D721Med (cell line): ENCODE measurements at regions not wholly inside any gene's neighbourhood (a gene's known extent, or its start where the extent isn't known, plus 50 kb on each side); places are given as distances from the start of the nearest gene placed in this dataset.
"Not testable (repeated sequence)": the region's sequence is repeated elsewhere in the genome, so short reads cannot be mapped to it uniquely, and the experiment has no call there.

Experiments used
- DNase-seq: peaks from one replicate; pipeline ENCODE4 v3.0.0; 2011; ENCODE audit warnings: low spot score; ENCODE audit not compliant: insufficient read length
- FAIRE-seq: peaks from 2 replicates; lab custom pipeline; 2011; peaks lifted over from hg19 to GRCh38; lab: Jason Lieb, UNC
- CTCF ChIP-seq: IDR thresholded peaks from 2 replicates; pipeline ENCODE4 v1.5.1; 2012; ENCODE audit warnings: mild to moderate bottlenecking, control low read depth; ENCODE audit not compliant: insufficient read depth; ENCODE audit errors: missing control alignments

GRCh38 chr6:134431421-134431859 lies 113.5 kb upstream of the SGK1 start:
- DNase-seq (no peak), FAIRE-seq (no peak)
- TF ChIP-seq CTCF = no peak

GRCh38 chr6:134429861-134430380 lies 112.0 kb upstream of the SGK1 start:
- no peak for DNase-seq
- no peak for FAIRE-seq
- TF ChIP-seq CTCF = no peak

- no peak for TF ChIP-seq CTCF
- DNase-seq = no peak
- no peak for FAIRE-seq
These were observed 109.8 kb upstream of the SGK1 start for GRCh38 chr6:134427721-134428120.

- FAIRE-seq = no peak
- no peak for TF ChIP-seq CTCF
- no peak for DNase-seq
These were observed 108.7 kb upstream of the SGK1 start for GRCh38 chr6:134426623-134427022.

- FAIRE-seq = not testable (repeated sequence)
These were observed 108.0 kb upstream of the SGK1 start for GRCh38 chr6:134425917-134426316.

GRCh38 chr6:134425513-134425912 lies 107.6 kb upstream of the SGK1 start:
- no peak for DNase-seq
- FAIRE-seq = no peak
- TF ChIP-seq CTCF = no peak

More at GRCh38 chr6:134425917-134426316, 108.0 kb upstream of the SGK1 start:
- not testable (repeated sequence) for DNase-seq

GRCh38 chr6:134424798-134425170 lies 106.9 kb upstream of the SGK1 start:
- TF ChIP-seq CTCF = no peak
- FAIRE-seq = no peak
- no peak for DNase-seq
